ENCODE measurements at regions not wholly inside any gene's neighbourhood (a gene's known extent, or its start where the extent isn't known, plus 50 kb on each side); places are given as distances from the start of the nearest gene placed in this dataset.

DNA sequence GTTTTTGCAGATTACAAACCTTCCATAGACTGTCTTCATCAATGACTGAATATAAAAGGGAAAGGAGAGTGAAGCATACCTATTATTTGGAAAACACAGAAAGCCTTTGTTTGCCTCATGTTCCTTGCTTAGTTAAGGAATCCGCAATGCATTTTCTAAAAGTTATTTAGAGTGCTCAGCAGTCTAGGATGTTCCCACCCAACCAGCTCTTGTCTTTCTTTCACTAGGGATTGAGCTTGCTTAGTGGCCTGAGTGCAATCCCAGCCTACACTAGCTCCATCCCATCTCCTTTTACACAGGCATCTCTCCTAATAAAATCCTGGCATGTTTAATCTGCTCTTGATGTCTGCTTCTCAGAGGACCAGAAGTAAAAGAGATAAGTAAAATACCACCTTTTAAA is 850.5 kb upstream of the GJE1 start:
- no peak for DNase-seq

DNA sequence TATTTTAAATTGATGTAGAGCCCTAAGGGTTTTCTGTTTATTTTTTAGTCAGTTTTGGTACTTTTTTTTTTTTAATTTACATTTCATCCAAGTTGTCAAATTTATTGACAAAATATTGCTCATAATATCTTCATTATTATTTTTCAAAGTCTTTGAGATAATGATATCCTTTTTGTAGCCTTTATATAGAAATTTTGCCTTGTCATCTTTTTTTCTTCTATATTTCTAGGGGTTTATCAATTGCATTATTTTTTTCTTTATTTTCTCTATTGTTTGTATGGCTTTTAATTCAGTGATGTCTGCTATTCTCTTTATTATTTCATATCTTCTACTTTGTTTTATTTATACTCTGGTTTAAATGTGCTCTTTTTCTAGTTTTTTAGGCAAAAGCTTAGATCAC is 863.0 kb upstream of the GJE1 start:
- DNase-seq: no peak

DNA sequence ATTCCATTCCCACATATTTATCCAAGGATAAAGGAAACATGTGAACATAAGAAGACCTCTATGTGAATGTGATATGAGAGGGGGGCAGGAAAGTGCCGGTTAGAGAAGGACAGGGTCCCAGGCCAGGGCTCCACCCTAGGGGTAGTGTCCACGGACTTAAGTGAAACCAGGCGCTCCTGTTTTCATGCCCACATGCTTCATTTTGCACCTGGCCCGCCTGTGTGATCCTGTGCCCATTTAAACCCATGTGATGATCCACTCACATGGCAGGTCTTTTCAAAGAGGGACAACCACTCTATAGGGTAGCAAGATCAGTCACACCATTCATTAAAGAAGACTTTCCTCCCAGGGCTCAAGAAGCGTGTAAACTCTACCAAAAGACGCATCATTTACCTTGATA is 865.3 kb upstream of the GJE1 start:
- DNase-seq: no peak

DNA sequence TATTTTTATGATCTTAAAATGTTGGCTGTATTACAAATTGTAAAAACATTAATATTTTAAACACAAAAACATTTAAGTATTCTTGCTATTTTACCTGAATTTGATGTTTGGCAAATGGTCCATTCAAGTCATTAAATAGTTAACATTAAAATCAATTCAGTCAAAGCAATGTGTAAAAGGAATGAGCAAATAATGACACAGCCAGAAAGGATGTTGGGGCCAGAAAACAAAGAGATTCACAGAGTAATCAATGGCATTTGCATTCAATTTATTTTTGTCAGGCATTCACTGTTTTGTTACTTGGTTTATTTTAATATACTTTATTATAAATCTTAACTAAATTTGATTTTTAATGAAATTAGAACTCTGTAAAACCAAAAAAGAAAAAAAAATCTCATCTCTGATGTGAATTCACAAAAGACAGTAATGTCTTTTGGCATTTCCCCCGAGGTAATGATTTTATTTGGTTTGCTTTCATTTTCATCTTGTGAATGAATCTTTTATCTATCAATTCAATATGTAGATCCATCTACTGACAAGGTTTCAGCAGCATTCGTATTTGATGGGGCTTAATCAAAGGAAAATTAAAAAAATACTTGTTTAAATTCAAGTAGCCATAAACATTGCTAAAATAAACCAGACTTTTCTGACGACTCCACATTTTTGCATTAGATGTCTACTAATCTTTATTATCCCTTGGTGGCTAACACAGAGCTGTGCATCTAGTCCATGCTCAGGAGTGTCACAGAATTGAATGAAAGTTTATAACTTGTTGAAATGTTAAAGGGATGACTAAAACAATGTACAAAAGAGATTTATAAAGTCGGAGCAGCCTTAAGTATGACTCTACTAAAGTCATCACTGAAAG is 866.7 kb upstream of the GJE1 start:
- no peak for DNase-seq

DNA sequence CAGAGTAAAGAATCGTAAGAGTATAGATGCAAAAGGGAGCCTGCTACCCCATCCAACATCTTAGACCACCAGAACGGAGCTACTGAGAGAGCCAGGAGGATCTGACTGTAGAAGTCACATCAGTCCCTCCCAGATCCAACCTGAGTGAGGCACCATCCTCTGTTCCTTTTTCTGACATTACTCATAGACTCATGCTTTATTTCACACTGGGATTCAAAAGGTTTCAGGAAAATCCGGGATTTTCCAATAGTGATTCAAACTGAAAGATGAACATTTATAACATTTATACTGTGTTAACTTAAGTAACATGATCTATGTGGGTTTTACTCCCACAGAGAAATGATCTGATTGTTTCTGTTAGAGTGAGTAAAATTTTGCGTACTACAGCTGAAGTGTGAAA is 868.6 kb upstream of the GJE1 start:
- no peak for DNase-seq

DNA sequence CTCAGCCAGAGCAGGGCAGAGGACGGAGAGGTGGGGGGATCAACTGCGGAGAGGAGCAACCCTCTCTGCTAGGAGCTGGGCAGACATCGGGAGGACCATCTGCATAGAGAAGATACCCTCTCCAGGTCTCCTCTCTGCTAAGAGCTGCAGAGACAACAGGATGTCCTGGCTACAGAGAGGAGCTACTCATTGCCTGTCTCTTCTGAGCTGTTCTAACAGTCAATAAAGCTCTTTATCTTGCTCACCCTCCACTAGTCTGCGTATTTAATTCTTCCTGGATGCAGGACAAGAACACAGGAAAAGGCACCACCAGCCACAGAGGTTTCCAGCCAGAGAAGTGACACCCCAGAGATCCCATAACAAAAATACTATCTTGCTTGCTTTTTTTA is 871.1 kb upstream of the GJE1 start:
- DNase-seq: no peak

DNA sequence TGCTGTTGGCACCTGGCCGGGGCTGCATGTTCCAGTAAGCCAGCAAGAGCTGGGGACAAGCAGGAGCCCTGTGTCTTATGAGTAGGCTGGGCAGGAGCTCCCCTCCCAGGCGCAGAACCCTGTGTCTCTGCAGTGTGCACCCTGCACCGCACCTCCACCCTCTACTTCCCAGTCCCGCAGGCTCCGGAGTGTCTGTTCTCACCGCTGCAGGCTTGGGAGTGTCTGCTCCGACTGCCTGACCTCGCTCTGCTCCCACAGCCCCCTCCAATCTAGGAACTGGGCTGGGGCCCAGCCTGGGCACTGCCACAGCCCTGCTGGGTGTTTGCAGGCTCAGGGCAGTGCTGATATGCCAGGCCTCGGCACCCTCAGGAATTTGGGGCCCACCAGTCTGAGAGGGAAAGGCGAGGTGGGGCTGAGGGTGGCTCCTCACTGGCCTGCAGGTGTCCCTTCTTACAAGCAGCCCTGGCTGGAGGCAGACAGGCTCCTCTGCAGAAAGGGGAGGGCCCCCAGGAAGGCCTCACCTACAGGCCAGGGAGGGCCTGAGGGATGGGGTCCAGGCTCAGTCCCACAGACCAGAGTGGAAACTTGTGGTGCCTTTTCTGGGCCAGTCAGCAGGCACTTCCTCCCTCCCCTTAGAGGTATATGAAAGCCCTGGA is 871.6 kb upstream of the GJE1 start:
- no peak for DNase-seq

DNA sequence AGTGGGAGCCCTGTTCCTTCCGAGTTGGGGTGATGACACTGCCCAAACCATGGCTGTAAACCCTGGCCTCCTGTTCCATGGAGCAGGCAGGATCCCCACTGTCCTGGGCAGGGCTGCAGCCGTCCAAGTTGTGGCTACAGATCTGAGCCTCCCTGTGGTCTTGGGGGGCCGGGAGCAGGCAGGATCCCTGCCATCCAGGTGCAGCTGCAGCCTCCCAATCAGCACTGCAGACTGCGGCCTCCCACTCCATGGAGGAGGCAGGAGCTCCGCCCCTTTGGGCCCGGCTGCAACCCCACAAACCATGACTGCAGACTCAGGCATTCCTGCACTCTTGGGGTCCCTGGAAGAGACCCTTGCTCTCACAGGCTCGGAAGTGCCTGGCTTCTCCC is 872.1 kb upstream of the GJE1 start:
- DNase-seq: no peak

DNA sequence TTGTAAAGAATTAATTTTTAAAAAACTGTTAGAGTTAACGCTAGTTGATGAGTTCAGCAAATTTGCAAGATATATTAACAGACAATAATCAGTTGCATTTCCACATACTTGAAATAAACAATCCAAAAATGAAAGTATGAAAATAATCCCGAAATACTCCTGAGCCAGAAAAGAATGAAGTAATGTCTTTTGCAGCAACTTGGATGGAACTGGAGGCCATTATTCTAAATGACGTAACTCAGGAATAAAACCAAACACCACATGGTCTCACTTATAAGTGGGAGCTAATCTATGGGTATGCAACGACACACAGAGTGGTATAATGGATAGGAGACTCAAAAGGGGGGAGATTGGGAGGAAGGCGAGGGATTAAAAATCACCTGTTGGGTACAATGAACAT is 872.9 kb upstream of the GJE1 start:
- no peak for DNase-seq

DNA sequence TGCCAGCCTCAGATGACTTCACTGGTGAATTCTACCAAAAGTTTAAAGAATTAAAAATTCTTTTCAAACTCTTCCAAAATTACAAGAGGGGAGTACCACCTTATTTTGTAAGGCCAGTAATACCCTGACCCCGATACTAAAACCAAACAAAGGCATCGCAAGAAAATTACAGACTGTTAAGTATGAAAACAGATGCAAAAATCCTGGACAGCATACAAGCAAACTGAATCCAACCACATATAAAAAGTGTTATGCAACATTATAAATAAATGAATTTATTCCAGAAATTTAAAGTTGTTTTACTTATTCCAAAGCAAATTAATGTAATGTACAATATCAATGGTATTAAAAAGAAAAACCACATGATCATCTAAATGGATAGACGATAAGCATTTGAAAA is 873.6 kb upstream of the GJE1 start:
- no peak for DNase-seq

DNA sequence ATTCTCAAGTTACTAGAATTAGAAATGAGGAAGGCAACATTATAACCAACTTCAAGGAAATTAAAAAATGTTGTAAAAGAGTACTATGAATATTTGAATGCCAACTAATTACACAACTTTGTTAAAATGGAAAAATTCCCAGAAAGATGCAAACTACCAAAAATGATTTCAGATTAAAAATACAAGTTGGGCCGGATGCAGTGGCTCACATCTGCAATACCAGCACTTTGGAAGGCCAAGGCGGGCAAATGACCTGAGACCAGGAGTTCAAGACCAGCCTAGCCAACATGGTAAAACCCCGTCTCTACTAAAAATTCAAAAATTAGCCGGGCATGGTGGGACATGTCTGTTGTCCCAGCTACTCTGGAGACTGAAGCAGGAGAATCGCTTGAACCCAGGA is 874.2 kb upstream of the GJE1 start:
- no peak for DNase-seq

DNA sequence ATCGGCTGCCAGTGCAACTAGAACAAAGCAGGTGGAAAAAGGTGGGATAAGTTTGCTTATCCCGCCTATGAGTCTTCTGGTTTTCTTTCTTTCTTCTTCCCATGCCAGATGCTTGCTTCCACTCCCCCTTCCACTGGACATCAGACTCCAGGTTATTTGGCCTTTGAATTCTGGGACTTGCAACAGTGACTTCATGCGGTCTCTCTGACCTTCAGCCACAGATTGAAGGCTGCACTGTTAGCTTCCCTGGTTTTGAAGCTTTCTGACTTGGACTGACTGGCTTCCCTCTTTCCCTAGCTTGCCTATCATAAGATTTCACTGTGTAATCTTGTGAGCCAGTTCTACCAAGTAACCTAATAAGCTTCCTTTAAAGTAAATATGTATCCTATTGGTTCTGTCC is 878.4 kb upstream of the GJE1 start:
- DNase-seq: no peak

DNA sequence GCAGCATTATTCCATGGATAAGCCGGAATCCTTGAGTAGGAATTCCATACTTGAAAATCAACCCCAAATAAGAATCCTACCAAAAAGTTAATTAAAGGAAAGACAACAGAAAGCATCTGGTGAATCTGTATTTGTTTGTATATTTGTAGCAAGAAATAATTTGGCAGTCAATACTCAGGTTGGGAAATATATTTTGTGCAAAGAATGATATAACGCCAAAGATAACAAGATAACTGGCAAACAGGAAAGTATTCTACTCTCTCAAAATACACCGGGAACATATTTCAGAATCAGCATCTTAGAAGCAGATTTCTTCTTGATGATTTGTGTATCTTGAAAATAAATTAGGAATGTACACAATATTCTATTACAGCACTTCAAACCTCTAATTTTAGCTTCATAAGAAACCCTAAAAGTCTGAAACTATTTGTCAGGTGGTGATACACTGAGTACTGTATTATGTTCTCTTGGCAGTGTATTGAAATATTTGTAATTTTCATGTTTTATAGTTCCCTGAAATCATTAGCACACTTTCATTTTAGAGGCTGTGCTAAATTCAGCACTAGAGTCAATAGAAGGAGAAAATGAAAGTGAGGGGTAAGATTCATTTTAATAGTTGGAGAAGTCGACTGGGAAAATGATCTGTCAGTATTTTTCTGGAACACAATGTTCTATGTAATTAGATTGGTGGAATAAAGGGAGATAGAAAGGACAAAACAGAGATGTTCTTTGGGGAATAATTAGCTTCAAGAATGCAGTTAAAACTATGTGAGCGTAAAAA is 879.7 kb upstream of the GJE1 start:
- no peak for DNase-seq

DNA sequence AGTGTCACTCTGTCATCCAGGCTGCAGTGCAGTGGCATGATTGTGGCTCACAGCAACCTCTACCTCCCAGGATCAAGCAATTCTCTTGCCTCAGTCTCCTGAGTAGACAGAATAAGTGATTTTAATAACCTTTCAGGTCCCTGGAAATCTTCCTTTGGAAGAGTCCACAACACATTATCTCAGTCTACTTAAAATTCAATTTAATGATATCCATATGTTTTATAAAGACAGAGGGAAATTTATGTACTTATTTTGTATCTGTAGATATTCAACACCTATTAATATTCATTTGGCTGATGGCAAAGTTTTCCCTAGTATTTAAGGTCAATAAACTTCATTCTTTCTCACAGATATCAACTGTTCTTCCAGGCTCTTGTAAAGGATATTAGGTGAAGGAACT is 881.4 kb upstream of the GJE1 start:
- DNase-seq: no peak

DNA sequence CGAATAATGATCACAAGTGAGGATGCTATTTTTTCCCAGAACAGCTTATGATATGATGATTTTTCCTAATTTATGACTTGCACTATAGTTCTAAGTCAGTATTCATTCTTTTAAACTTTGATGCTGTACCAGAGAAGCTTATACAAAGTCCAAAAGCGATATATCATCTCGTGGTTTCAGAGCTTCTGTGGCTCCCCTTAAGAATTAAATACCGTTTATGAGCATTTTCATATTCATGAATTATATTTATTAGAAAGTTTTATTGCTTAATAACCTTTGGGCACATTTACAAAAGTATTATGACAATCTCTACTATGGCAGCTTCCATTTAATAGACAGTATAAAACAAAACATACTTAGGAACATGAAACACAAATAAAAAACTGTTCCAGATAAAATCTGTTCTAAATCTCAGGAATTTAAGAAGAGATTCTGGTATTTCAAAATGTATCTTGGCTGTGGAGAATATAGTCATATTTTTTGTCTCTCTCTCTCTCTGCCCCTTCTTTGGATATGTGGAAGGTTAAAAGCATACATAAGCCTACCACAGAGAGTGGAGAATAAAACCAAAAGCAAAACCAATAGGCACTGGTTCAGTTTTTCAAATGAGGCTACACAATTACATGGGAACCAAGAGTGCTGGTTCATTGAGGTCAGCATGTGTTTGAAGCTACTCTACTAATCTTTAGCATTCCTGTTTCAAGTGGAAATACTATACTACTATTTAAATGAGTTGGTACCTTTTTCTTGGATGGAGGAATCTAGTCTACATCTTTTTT is 884.5 kb upstream of the GJE1 start:
- DNase-seq: no peak

DNA sequence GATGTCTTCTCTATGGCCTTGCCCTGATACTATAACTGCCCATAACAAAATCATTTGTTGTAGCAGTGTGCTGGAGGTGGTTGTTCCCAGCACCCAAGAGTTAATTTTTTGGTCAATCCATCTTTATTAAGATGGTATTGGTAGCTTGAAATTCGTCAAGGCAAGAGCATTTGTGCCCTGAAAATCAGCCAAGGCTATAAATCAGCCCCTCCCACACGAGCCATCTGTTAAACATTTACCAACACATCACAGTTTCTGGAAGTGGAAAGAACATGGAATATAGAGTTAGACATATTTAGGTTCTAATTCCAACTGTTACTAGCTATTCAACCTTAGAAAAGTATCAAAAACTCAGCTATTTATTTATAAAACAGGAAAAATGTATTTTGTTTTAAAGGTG is 888.4 kb upstream of the GJE1 start:
- no peak for DNase-seq

DNA sequence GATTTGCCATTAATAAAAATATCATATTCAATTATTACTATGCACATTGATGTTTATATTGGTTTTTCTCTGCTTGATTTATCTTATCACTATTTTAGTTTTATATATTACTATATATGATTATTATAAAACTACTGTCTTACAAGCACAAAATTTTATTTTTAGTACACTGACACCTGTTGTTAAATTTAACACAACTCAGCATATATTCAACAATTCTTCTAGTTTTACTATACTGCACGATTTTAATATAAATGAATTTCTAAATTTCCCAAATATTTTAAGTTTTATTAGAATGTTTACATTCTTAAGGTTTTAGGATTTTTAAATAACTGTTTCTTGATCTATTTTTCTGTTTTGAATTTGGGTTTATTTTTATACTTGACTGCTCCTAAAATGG is 889.8 kb upstream of the GJE1 start:
- DNase-seq: no peak

DNA sequence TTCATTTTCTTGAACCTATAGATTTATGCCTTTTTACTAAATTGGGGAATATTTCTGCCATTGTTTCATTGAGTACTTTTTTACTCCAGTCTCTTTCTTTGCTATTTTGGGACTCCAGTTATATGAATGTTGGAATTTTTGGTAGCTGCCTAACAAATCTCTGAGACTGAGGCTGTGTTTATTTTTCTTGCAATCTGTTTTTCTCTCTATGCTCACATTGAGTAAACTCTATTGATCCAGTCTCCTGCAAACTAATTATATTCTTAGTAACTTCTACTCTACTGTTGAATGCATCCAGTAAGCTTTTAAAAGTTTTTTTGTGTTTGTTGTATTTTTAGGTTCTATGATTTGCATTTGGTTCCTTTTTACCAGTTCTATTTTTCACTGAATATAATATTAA is 903.4 kb upstream of the GJE1 start:
- DNase-seq: no peak

DNA sequence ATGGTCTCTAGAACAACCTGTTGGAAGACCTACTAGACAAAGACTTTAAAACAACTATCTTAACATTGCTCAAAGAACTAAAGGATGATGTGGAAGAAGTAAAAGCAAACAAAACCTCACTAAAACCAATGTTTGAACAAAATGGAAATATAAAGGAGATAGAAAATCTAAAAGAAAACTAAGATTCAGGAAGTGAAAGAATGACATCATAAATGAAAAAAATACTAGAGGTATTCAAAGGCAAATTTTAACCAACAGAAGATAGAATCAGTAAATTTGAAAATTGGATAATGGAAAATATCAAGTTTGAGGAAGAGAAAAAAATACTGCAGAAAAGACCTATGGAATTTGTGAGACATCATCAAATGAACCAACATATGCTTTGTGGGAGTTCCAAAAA is 914.1 kb upstream of the GJE1 start:
- DNase-seq: no peak

DNA sequence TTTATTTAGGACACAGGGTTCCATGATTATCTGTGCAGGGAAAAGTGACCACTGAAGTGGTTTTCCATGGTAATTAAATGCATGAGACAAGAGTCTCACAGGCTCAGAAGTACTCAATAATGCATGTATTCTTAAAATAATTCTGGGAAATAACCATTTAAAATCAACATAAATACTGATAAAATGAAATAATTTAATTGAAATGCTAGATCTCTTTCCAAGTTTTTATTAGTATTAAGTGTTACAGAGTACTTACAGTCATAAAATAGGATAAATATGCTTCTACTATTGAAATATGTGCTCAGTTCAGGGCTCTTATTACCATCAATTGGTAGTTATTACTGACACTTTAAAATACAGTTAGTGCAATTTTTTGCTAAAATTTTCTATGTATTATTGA is 916.0 kb upstream of the GJE1 start:
- no peak for DNase-seq

DNA sequence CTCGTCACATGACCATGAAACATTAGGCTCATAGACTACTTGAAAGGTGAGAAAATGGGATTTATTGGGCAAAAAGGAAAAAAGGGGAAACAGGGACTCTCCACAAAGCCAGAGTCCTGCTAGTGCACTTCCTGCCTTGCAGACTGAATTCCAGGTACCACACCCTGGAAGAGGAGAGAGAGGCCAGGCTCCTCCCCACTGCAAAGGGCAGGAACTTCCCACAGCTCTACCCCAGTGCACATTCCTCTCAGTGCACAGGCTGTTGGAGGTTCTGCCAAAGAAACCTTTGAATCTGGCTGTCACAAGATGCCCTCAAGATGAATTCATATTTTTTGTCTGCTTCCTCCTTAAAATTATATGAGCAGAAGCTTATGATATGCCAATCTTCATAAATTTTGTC is 920.4 kb upstream of the GJE1 start:
- DNase-seq: no peak

DNA sequence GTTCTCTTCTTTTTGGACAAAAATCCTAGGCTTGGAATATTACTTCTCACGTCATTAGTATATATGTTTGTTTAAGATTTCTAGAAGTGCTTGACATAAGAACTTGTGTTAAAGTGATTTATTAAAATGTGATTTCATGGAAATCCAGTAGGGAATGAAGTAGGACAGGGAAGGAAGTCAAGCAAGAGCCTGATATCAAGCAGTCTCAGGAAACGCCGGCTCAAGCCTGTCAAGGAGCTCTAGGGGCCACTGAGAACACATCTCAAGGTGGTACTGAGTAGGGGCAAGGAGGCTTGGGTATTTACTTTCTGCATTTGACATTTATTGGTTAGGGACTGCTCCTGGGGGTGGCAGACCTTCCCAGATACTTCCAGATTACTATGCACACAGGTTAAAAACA is 920.9 kb upstream of the GJE1 start:
- DNase-seq: no peak

DNA sequence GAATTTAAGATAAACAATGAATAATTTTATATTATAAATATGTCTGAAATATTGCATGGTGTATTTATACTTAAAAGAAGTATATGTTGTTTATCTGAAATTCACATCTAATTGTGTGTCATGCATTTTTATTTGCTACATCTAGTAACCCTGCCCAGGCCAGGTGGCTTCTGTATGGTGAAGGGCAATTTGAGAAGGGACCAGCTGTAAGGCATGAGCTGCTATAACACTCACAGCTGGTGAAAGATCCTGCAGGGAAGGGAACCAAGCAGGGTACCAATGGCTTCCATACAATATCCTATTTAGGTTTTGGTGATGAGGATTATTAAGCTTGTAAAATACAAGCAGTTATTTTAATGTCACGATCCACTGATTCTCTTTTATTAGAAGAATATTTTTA is 921.8 kb upstream of the GJE1 start:
- no peak for DNase-seq
